ENCODE measurements at regions not wholly inside any gene's neighbourhood (a gene's known extent, or its start where the extent isn't known, plus 50 kb on each side); places are given as distances from the start of the nearest gene placed in this dataset.
"Not testable (repeated sequence)": the region's sequence is repeated elsewhere in the genome, so short reads cannot be mapped to it uniquely, and the experiment has no call there.

- no peak for DNase-seq (ENCODE audit: low read depth)
- TF ChIP-seq CTCF (IDR thresholded peaks at IDR 0.05; ENCODE audit: insufficient read depth, low read depth, low read length, missing control alignments), result no peak
These were observed 262.1 kb upstream of the DUSP10 start for GRCh38 chr1:222004034-222004433.

GRCh38 chr1:222002503-222002902 lies 260.6 kb upstream of the DUSP10 start:
- no peak overlapping the region for H3K4me3 ChIP-seq (ENCODE audit: low read length)
- no peak for TF ChIP-seq CTCF (IDR thresholded peaks at IDR 0.05; ENCODE audit: insufficient read depth, low read depth, low read length, missing control alignments)
- DNase-seq (ENCODE audit: low read depth), result no peak

More at GRCh38 chr1:222004034-222004433, 262.1 kb upstream of the DUSP10 start:
- H3K4me3 ChIP-seq (ENCODE audit: low read length), result no peak overlapping the region

- no peak for TF ChIP-seq CTCF (IDR thresholded peaks at IDR 0.05; ENCODE audit: insufficient read depth, low read depth, low read length, missing control alignments)
These were observed 258.2 kb upstream of the DUSP10 start for GRCh38 chr1:222000131-222000530.

DNA sequence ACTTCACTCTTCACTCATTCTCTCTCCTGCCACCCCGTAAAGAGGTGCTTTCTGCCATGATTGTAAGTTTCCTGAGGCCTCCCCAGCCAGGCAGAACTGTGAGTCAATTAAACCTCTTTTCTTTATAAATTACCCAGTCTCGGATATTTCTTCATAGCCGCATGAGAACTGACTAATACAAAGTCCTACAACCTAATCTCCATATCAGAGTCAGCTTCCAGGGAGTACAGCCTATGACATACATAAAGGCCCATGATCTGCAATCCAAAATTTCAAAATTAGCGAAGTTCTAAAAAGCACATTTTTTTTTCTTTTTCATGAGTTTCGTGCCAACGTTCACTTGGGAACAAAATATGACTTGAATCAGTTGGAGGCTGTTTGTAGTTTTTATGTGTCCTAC lies 256.9 kb upstream of the DUSP10 start:
- no peak overlapping the region for H3K4me3 ChIP-seq (ENCODE audit: low read length)
- TF ChIP-seq CTCF (IDR thresholded peaks at IDR 0.05; ENCODE audit: insufficient read depth, low read depth, low read length, missing control alignments), result no peak
- no peak for DNase-seq (ENCODE audit: low read depth)

More at GRCh38 chr1:222000131-222000530, 258.2 kb upstream of the DUSP10 start:
- no peak for DNase-seq (ENCODE audit: low read depth)
- no peak overlapping the region for H3K4me3 ChIP-seq (ENCODE audit: low read length)

GRCh38 chr1:221998186-221998612 lies 256.3 kb upstream of the DUSP10 start:
- no peak overlapping the region for H3K4me3 ChIP-seq (ENCODE audit: low read length)
- DNase-seq (ENCODE audit: low read depth), result no peak
- no peak for TF ChIP-seq CTCF (IDR thresholded peaks at IDR 0.05; ENCODE audit: insufficient read depth, low read depth, low read length, missing control alignments)

DNA sequence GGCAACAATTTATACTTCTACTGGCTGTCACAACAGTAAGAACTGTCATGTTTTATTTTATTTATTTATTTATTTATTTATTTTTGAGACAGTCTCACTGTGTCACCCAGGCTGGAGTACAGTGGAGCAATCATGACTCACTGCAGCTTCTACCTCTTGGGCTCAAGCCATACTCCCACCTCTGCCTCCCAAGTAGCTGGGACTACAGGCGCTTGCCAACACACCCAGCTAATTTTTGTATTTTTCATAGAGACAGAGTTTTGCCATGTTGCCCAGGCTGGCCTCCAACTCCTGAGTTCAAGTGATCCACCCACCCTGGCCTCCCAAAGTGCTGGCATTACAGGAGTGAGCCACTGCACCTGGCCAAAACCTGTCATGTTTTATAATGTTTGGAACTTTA lies 255.1 kb upstream of the DUSP10 start:
- DNase-seq (ENCODE audit: low read depth), result peak; percentile 80

GRCh38 chr1:221994939-221995338 lies 253.1 kb upstream of the DUSP10 start:
- no peak for TF ChIP-seq CTCF (IDR thresholded peaks at IDR 0.05; ENCODE audit: insufficient read depth, low read depth, low read length, missing control alignments)
- peak; percentile 46 for DNase-seq (ENCODE audit: low read depth)

More for the DNA sequence above, 255.1 kb upstream of the DUSP10 start:
- not testable (repeated sequence) for H3K4me3 ChIP-seq (ENCODE audit: low read length)

More at GRCh38 chr1:221994939-221995338, 253.1 kb upstream of the DUSP10 start:
- H3K4me3 ChIP-seq (ENCODE audit: low read length), result no peak overlapping the region

Measured in epithelial cell of esophagus (primary cell).